ENCODE measurements at regions not wholly inside any gene's neighbourhood (a gene's known extent, or its start where the extent isn't known, plus 50 kb on each side); places are given as distances from the start of the nearest gene placed in this dataset.

- peak; percentile 54 to 80 for DNase-seq (ENCODE audit: low spot score in 2 of 2, unreplicated experiment in 2 of 2)
- no peak overlapping the region for H3K4me3 Mint-ChIP-seq
- no peak overlapping the region for H3K27ac Mint-ChIP-seq
- H3K9me3 Mint-ChIP-seq = peaks cover 8% of the 10 kb centered on the region
- no peaks in the 10 kb centered on the region for H3K4me1 Mint-ChIP-seq
- H3K27me3 Mint-ChIP-seq (ENCODE audit: low read depth) = peaks cover 62% of the 10 kb centered on the region
- no peaks in the 10 kb centered on the region for H3K36me3 Mint-ChIP-seq
- peak; percentile 85 for TF ChIP-seq CTCF (IDR thresholded peaks at IDR 0.05; ENCODE audit: unreplicated experiment)
These were observed 74.5 kb upstream of the DYNLRB2 start for GRCh38 chr16:80466024-80466987.

GRCh38 chr16:80463751-80464495 is 76.9 kb upstream of the DYNLRB2 start:
- no peaks in the 10 kb centered on the region for H3K36me3 Mint-ChIP-seq
- H3K9me3 Mint-ChIP-seq = no peaks in the 10 kb centered on the region
- H3K27me3 Mint-ChIP-seq (ENCODE audit: low read depth) = peaks cover 68% of the 10 kb centered on the region
- H3K4me3 Mint-ChIP-seq = no peak overlapping the region
- TF ChIP-seq CTCF (IDR thresholded peaks at IDR 0.05; ENCODE audit: unreplicated experiment) = no peak
- DNase-seq (ENCODE audit: low spot score in 2 of 2, unreplicated experiment in 2 of 2) = no peak
- H3K4me1 Mint-ChIP-seq = no peaks in the 10 kb centered on the region
- no peak overlapping the region for H3K27ac Mint-ChIP-seq

GRCh38 chr16:80463326-80463725 is 77.5 kb upstream of the DYNLRB2 start:
- Mint-ChIP-seq H3K4me3 (no peak overlapping the region), H3K27ac (no peak overlapping the region), H3K4me1 (no peaks in the 10 kb centered on the region), H3K36me3 (no peaks in the 10 kb centered on the region), H3K9me3 (no peaks in the 10 kb centered on the region), H3K27me3 (ENCODE audit: low read depth) (peaks cover 66% of the 10 kb centered on the region)
- TF ChIP-seq CTCF (IDR thresholded peaks at IDR 0.05; ENCODE audit: unreplicated experiment) = no peak
- no peak for DNase-seq (ENCODE audit: low spot score in 2 of 2, unreplicated experiment in 2 of 2)

DNA sequence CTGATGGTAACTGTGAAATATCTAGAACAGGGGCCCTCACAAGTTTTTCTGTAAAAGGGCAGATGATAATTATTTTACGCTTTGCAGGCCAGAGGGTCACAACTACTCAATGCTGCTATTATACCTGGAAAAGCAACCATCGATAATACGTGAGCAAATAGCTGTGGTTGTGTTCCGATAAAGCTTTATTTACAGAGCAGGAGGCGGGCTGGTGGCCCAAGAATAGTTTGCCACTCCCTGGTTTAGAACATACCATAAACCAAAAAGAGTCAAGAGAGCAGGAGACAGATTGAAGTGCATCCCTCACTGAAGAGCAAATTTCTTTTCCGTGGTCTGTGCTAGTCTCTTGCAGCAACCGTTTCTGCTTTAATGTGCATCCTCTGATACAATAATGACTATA is 77.9 kb upstream of the DYNLRB2 start:
- Mint-ChIP-seq H3K4me1 (no peaks in the 10 kb centered on the region), H3K27ac (no peak overlapping the region), H3K36me3 (no peaks in the 10 kb centered on the region), H3K9me3 (no peaks in the 10 kb centered on the region), H3K27me3 (ENCODE audit: low read depth) (peaks cover 70% of the 10 kb centered on the region), H3K4me3 (no peak overlapping the region)
- no peak for DNase-seq (ENCODE audit: low spot score in 2 of 2, unreplicated experiment in 2 of 2)
- TF ChIP-seq CTCF (IDR thresholded peaks at IDR 0.05; ENCODE audit: unreplicated experiment) = no peak

GRCh38 chr16:80460988-80461387 is 79.8 kb upstream of the DYNLRB2 start:
- Mint-ChIP-seq H3K27ac (no peak overlapping the region), H3K27me3 (ENCODE audit: low read depth) (peaks cover 79% of the 10 kb centered on the region), H3K4me1 (no peaks in the 10 kb centered on the region), H3K9me3 (no peaks in the 10 kb centered on the region), H3K36me3 (no peaks in the 10 kb centered on the region), H3K4me3 (no peak overlapping the region)
- no peak for DNase-seq (ENCODE audit: low spot score in 2 of 2, unreplicated experiment in 2 of 2)
- no peak for TF ChIP-seq CTCF (IDR thresholded peaks at IDR 0.05; ENCODE audit: unreplicated experiment)
